T-helper 1 cell treated with Interleukin-12 subunit alpha and Interleukin-12 subunit beta and Interleukin-4 antibody, amounts not matched to agents 30 μg/mL and 1 μg/mL, for 36 hours (primary cell): ENCODE measurements at regions not wholly inside any gene's neighbourhood (a gene's known extent, or its start where the extent isn't known, plus 50 kb on each side); places are given as distances from the start of the nearest gene placed in this dataset.

Experiments
- H3K27ac Mint-ChIP-seq: one replicate; pipeline ENCODE4 v1.8.0; 2021; ENCODE audit warnings: mild to moderate bottlenecking, mixed read lengths
- H3K27me3 Mint-ChIP-seq: one replicate; pipeline ENCODE4 v1.8.0; 2021; ENCODE audit warnings: low read depth, mixed read lengths
- H3K36me3 Mint-ChIP-seq: one replicate; pipeline ENCODE4 v1.8.0; 2021; ENCODE audit warnings: low read depth, mixed read lengths
- H3K4me1 Mint-ChIP-seq: one replicate; pipeline ENCODE4 v1.8.0; 2021; ENCODE audit warnings: low read depth, mixed read lengths
- H3K4me3 Mint-ChIP-seq: one replicate; pipeline ENCODE4 v1.8.0; 2021; ENCODE audit warnings: mild to moderate bottlenecking, moderate library complexity, mixed read lengths
- H3K9me3 Mint-ChIP-seq: one replicate; pipeline ENCODE4 v1.8.0; 2021; ENCODE audit warnings: mixed read lengths

DNA sequence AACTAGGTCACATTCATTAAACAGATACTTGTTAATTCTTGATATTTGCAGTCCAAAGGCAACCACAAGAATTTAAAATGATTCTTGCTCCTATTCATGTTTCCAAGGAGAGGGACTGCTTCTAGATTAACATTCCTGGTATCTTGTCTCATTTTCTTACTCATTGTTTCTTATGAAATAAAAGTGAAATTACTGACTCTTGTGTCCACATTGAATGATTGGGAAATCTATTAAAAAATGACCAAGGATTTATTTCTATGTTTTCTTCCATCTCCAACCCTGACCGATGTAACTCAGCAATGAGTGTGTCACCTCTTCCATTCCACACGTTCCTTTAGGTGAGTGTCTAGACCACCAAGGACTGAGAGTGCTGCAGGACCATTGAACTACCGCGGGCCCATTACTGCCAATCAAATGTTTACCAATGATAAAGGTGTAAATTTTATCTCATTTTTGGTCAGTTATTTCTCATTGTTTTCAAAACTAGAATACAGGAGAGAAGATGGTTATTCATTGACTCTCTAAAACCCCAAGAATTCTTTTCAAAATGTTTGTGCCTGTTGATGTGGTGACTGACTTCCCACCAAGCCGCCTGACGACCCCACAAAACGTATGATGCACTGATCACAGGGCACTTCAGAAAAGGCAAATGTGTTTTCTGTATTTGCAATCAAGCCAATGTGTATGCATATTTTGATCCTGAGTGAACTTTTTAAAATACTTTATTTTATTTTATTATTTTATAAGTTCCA lies 414.6 kb upstream of the PTBP2 start:
- Mint-ChIP-seq H3K36me3 (no peaks in the 10 kb centered on the region), H3K4me3 (no peak overlapping the region), H3K4me1 (no peaks in the 10 kb centered on the region), H3K27me3 (no peaks in the 10 kb centered on the region), H3K27ac (no peak overlapping the region), H3K9me3 (peaks cover 3% of the 10 kb centered on the region)

DNA sequence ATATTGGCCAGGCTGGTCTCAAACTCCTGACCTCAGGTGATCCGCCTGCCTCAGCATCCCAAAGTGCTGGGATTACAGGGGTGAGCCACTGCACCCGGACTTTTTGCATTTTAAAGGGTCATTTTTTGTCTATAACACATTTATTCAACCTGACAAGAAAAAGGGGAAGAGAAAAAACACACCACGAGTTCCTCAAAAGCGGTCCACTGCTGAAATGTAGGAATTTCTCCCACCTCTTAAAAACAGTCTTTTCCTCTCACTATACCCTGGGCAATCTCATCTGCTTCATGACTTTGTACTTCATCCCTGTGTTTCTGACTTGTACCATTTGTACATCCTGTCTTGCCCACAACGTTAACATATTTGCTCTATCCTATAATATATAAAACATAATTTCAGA lies 413.3 kb upstream of the PTBP2 start:
- H3K36me3 Mint-ChIP-seq: no peaks in the 10 kb centered on the region
- peaks cover 3% of the 10 kb centered on the region for H3K9me3 Mint-ChIP-seq
- no peak overlapping the region for H3K27ac Mint-ChIP-seq
- H3K4me1 Mint-ChIP-seq: no peaks in the 10 kb centered on the region
- H3K4me3 Mint-ChIP-seq: no peak overlapping the region
- no peaks in the 10 kb centered on the region for H3K27me3 Mint-ChIP-seq

DNA sequence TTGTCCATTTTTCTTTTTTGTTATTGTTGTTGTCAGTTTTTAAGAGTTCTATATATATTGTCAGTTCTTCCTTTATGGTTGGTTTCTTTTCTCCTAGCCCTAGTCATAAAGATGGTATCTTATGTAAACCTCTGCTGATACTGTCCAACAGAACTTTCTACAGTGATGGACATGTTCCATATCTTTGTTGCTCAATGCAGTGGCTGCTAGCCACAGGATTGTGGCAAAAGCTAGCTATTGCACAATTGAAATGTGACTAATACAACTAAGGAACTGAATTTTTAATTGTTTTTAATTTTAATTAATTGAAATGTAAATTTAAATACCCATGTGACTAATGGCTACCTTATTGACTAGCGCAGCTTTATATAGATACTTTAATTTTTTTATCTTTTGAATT lies 411.8 kb upstream of the PTBP2 start:
- Mint-ChIP-seq H3K9me3 (peaks cover 3% of the 10 kb centered on the region), H3K36me3 (no peaks in the 10 kb centered on the region), H3K27ac (no peak overlapping the region), H3K4me1 (no peaks in the 10 kb centered on the region), H3K27me3 (no peaks in the 10 kb centered on the region), H3K4me3 (no peak overlapping the region)

DNA sequence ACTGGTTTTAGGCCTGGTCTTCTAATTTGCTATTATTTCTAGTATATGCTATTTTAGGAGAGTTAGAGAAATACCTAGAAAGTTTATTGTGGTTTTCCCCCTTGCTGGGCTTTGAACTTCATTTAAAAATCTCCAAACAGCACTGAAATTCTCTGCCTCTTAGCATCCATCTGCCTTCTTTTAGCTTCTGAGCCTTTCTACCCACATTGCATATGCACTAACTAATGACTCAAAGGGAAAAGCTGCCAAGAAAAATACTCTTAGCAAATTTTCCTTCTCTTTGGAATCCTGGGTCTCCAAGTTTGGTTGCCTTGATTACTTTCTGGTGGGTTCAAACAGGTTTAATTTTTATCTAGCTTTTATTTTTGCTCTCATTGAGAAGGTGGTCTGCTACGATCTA lies 408.4 kb upstream of the PTBP2 start:
- Mint-ChIP-seq H3K36me3 (no peaks in the 10 kb centered on the region), H3K27me3 (no peaks in the 10 kb centered on the region), H3K4me1 (no peaks in the 10 kb centered on the region), H3K4me3 (no peak overlapping the region), H3K27ac (no peak overlapping the region), H3K9me3 (peaks cover under 1% of the 10 kb centered on the region)

DNA sequence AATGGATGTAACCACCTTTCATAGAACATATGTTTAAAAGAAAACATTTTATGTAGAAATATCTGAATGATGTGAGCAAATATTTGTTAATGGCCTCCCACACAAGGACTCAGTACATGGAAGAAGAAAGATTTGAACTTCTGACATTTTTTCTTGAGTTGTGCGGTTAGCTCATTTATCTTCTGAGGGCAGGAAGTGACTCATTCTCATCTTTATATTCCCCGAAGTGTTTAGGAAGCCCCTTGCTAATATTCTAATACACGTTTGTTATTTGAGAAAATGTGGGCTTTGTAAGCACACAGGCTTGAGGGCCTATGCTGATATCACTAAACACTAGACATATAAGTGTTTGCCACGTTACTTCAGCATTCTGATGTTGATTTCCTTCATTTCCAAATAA lies 392.5 kb upstream of the PTBP2 start:
- no peaks in the 10 kb centered on the region for H3K27me3 Mint-ChIP-seq
- no peaks in the 10 kb centered on the region for H3K4me1 Mint-ChIP-seq
- H3K27ac Mint-ChIP-seq: no peak overlapping the region
- H3K9me3 Mint-ChIP-seq: peaks cover 3% of the 10 kb centered on the region
- H3K4me3 Mint-ChIP-seq: no peak overlapping the region
- no peaks in the 10 kb centered on the region for H3K36me3 Mint-ChIP-seq

DNA sequence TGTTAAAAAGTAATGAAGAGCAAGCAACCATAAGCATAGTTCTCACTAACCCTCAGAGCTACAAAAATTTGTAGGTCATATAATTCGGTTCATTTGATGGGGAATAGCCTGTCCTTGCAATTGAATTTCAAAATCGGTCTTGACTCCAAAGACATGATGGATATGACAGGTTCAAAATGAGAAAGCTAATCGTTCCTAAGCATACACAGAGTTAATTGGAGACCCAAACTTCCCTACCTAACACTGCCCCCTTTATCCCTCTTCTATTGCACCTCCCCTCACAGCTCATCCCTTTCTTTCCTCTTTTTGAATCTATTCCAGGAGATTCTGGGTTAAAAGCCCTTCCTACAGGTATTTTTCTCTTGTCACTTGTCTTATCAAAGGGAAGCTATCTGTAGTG lies 390.0 kb upstream of the PTBP2 start:
- peaks cover 7% of the 10 kb centered on the region for H3K9me3 Mint-ChIP-seq
- H3K36me3 Mint-ChIP-seq: no peaks in the 10 kb centered on the region
- no peak overlapping the region for H3K27ac Mint-ChIP-seq
- H3K4me3 Mint-ChIP-seq: no peak overlapping the region
- no peaks in the 10 kb centered on the region for H3K27me3 Mint-ChIP-seq
- H3K4me1 Mint-ChIP-seq: no peaks in the 10 kb centered on the region

DNA sequence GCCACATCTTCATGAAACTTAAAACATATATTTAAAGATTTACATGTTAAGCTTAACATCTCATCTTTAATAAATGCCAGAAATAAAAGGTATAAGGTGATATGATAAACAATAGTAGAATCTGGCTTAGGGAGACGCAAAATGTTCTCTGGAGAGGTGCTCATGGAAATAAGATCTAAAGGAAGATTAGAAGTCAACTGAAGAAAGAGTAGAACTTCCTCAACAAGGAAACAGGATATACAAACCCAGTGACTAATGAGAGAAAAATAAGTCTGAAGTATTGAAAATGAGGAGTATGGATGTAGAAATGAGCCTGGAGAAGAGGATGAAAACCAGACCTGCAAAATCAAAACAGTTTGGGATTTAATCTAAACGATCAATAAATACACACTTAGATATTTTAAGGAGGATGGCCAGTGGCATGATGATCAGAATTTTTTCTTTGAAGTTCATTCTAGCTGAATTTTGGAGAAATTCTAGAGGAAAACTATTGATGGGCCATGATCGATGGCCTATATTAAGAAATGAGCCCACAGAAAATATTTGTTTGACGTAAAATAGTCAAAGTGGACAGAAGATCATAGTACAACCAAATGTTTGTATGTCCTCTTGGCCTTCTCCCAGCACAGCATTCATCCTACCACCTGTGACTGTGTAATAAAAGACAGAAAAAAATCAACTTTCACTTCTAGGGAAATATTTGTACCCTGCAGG lies 387.9 kb upstream of the PTBP2 start:
- no peaks in the 10 kb centered on the region for H3K4me1 Mint-ChIP-seq
- no peak overlapping the region for H3K4me3 Mint-ChIP-seq
- no peaks in the 10 kb centered on the region for H3K36me3 Mint-ChIP-seq
- H3K9me3 Mint-ChIP-seq: peaks cover 8% of the 10 kb centered on the region
- H3K27ac Mint-ChIP-seq: no peak overlapping the region
- no peaks in the 10 kb centered on the region for H3K27me3 Mint-ChIP-seq

DNA sequence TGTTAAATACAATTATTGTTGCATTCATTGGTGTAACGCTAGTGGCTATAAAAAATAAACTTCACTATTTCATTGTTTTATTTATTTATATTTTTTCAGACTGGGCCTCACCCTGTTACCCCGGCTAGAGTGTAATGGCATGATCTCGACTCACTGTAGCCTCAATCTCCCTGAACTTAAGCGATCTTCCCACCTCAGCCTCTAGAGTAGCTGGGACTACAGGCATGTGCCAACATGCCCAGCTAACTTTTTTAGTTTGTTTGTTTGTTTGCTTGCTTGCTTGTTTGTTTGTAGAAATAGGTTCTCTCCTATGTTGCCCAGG lies 387.4 kb upstream of the PTBP2 start:
- H3K4me3 Mint-ChIP-seq: no peak overlapping the region
- H3K27ac Mint-ChIP-seq: no peak overlapping the region
- no peaks in the 10 kb centered on the region for H3K36me3 Mint-ChIP-seq
- H3K4me1 Mint-ChIP-seq: no peaks in the 10 kb centered on the region
- peaks cover 8% of the 10 kb centered on the region for H3K9me3 Mint-ChIP-seq
- H3K27me3 Mint-ChIP-seq: no peaks in the 10 kb centered on the region

DNA sequence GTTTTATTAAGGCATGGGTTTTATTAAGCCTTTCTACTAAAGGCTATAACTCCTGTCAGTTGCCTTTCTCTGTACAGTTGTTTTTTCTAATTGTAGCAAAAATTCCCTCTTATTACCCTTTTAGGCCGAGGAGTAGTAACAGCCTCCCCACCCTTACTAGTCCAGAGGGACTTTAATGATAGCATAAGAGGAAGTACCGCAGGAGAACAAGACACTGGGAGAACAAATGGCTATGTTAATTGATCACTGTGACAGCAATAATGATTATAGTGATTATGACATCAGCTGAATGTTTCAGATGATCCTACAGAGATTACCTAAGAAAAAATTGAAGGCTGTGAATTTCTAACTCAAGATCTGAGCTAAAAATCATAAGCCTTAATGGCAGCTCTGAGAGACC lies 383.0 kb upstream of the PTBP2 start:
- Mint-ChIP-seq H3K4me1 (no peaks in the 10 kb centered on the region), H3K27ac (no peak overlapping the region), H3K9me3 (peaks cover 8% of the 10 kb centered on the region), H3K36me3 (no peaks in the 10 kb centered on the region), H3K27me3 (no peaks in the 10 kb centered on the region), H3K4me3 (no peak overlapping the region)

DNA sequence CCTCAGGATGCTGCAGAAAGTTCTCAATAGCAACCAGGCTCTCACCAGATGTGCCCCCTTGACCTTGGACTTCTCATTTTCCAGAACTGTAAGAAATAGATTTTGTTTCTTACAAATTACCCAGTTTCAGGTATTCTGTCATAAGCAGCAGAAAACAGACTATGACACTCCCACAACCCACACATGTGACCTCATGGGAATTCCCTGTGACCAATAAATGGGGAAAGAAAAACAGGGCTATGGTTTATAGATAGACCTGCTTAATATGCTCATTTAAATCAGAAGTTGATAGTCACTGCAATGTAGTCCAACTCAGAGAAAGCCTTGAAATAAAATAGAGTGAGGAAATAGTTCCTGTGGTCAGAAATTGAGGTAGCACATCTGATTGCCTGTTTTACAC lies 380.9 kb upstream of the PTBP2 start:
- Mint-ChIP-seq H3K27me3 (no peaks in the 10 kb centered on the region), H3K27ac (no peak overlapping the region), H3K4me3 (no peak overlapping the region), H3K36me3 (no peaks in the 10 kb centered on the region), H3K9me3 (peaks cover 4% of the 10 kb centered on the region), H3K4me1 (no peaks in the 10 kb centered on the region)

DNA sequence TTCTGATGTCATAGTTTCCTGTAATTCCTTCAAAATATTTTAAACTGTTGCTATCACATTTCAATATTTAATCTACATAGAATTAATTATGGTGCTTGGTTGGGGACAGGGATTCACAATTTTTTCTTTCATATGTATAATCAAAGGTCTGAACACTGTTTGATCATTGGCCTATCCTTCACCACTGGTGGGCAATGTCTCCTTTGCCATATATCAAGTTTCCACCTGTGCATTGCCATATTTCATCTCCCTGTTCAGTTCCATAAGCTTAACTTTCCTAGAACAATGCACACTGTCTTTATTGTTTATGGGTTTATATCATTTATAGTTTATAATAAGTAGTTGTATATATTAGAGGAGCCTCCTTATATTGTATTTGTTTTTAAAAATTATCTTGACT lies 374.9 kb upstream of the PTBP2 start:
- no peak overlapping the region for H3K4me3 Mint-ChIP-seq
- H3K9me3 Mint-ChIP-seq: no peaks in the 10 kb centered on the region
- H3K27ac Mint-ChIP-seq: no peak overlapping the region
- no peaks in the 10 kb centered on the region for H3K4me1 Mint-ChIP-seq
- H3K27me3 Mint-ChIP-seq: no peaks in the 10 kb centered on the region
- no peaks in the 10 kb centered on the region for H3K36me3 Mint-ChIP-seq

DNA sequence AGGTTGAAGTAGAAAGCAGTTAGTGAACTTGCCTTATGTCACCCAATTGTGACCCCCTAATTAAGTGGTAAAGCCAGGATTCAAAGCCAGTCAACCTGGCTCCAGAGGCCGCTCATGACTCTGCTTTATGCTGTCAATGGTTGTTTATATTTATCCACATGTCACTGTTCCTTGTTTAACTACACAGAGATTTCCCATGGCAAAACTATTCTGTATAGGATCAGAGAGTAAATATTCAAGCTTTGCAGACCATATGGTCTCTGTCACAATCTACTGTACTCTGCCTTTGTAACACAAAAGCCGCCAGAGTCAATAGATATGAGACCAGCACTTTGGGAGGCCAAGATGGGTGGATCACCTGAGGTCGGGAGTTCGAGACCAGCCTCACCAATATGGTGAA lies 371.7 kb upstream of the PTBP2 start:
- Mint-ChIP-seq H3K4me1 (no peaks in the 10 kb centered on the region), H3K4me3 (no peak overlapping the region), H3K27ac (no peak overlapping the region)

DNA sequence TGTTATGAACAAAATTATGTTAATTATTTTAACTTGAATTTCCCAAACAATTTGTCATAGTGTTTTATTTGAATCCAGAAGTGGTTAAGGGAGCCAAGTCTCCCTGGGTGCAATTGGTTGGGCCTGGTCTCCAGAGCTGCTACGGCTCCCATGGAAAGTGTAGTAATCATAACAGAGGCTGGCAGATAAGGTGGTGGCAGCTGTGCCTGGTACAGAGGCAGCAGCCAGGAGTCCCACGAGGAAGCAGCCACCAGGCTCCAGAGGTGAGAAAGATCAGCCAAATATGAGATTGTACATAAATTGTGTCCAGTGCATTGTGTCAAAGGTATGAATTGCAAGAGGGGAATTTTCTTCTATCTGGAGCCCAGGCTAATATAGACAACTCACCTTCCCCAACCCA lies 368.9 kb upstream of the PTBP2 start:
- Mint-ChIP-seq H3K27me3 (no peaks in the 10 kb centered on the region), H3K36me3 (no peaks in the 10 kb centered on the region), H3K4me3 (no peak overlapping the region), H3K9me3 (no peaks in the 10 kb centered on the region), H3K4me1 (no peaks in the 10 kb centered on the region), H3K27ac (no peak overlapping the region)

More for the DNA sequence above, 371.7 kb upstream of the PTBP2 start:
- no peaks in the 10 kb centered on the region for H3K27me3 Mint-ChIP-seq
- no peaks in the 10 kb centered on the region for H3K36me3 Mint-ChIP-seq
- no peaks in the 10 kb centered on the region for H3K9me3 Mint-ChIP-seq

DNA sequence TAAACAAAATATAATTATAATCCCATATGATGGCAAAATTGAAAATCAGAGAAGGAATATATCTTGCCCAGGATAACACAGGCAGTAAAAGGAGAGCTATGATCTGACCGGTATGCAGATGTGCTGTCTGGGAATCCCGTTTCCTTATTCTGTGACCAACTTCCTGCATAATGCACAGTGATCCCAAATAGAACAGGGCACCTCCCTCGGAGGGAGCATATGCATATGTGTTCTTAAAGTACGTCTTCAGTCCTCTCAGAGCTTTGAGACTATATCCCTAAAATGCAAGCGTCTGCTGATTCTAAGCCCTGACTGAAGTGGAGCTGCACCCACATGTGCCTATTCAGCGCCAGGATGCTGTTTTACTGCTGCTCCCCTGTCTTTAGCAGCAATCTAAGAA lies 366.1 kb upstream of the PTBP2 start:
- no peaks in the 10 kb centered on the region for H3K4me1 Mint-ChIP-seq
- no peaks in the 10 kb centered on the region for H3K27me3 Mint-ChIP-seq
- no peak overlapping the region for H3K27ac Mint-ChIP-seq
- H3K4me3 Mint-ChIP-seq: no peak overlapping the region
- no peaks in the 10 kb centered on the region for H3K9me3 Mint-ChIP-seq
- no peaks in the 10 kb centered on the region for H3K36me3 Mint-ChIP-seq

DNA sequence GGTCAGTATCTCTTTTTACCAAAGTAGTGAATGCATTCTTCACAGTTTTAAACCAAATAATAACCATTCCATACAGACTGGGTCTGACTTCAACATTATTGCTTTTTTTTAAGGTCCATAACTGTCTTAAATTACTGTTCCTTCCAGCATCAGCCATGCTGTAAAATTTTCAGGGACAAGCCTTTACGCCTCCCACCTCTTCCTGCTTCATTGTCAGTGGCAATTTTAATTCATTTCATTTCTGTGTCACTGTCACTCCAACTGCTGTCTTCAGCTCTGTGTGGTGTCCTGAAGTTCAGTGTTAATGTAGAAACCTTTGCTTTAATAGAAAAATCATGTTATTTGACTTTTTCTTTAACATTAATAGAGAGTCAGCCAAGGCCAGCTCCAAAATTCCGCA lies 365.6 kb upstream of the PTBP2 start:
- no peaks in the 10 kb centered on the region for H3K27me3 Mint-ChIP-seq
- no peak overlapping the region for H3K4me3 Mint-ChIP-seq
- H3K9me3 Mint-ChIP-seq: no peaks in the 10 kb centered on the region
- no peak overlapping the region for H3K27ac Mint-ChIP-seq
- H3K4me1 Mint-ChIP-seq: no peaks in the 10 kb centered on the region
- no peaks in the 10 kb centered on the region for H3K36me3 Mint-ChIP-seq
